ENCODE measurements at regions not wholly inside any gene's neighbourhood (a gene's known extent, or its start where the extent isn't known, plus 50 kb on each side); places are given as distances from the start of the nearest gene placed in this dataset.
"Not testable (repeated sequence)": the region's sequence is repeated elsewhere in the genome, so short reads cannot be mapped to it uniquely, and the experiment has no call there.

DNA sequence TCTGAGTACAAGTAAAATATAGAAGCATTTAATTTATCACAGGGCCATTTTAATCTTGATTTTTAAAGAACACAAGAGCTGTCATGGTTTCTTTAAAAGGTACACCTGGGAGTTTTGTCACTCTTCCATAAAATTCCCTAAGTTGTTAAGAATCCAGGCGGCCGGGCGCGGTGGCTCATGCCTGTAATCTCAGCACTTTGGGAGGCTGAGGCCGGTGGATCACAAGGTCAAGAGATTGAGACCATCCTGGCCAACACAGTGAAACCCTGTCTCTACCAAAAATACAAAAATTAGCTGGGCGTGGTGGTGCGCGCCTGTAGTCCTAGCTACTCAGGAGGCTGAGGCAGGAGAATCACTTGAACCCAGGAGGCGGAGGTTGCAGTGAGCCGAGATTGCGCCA is 278.3 kb downstream of the PCDH17 start:
- TF ChIP-seq HNRNPL (IDR thresholded peaks at IDR 0.05; ENCODE audit: low read depth, low read length); POLR2A (IDR thresholded peaks at IDR 0.05; ENCODE audit: insufficient read depth in 1 of 2, low read depth in 2 of 2, low read length in 2 of 2); ZNF556 (CRISPR knock-in tag; IDR thresholded peaks at IDR 0.05; ENCODE audit: borderline replicate concordance); REST (IDR thresholded peaks at IDR 0.05; ENCODE audit: borderline replicate concordance in 1 of 2, low read depth in 1 of 2, low read length in 2 of 2); HCFC1 (IDR thresholded peaks at IDR 0.05; ENCODE audit: low read depth, low read length); TARDBP (CRISPR knock-in tag; IDR thresholded peaks at IDR 0.05); KAT2B (IDR thresholded peaks at IDR 0.05; ENCODE audit: borderline replicate concordance, low read depth, low read length); HMGXB4 (CRISPR knock-in tag; IDR thresholded peaks at IDR 0.05; ENCODE audit: borderline replicate concordance in 1 of 2, low read depth in 1 of 2); E2F1 (CRISPR knock-in tag; IDR thresholded peaks at IDR 0.05); HDAC2 (CRISPR knock-in tag; IDR thresholded peaks at IDR 0.05); SMARCC2 (IDR thresholded peaks at IDR 0.05); FOXM1 (CRISPR knock-in tag; IDR thresholded peaks at IDR 0.05): not testable (repeated sequence)
- TF ChIP-seq, protein P1, sequence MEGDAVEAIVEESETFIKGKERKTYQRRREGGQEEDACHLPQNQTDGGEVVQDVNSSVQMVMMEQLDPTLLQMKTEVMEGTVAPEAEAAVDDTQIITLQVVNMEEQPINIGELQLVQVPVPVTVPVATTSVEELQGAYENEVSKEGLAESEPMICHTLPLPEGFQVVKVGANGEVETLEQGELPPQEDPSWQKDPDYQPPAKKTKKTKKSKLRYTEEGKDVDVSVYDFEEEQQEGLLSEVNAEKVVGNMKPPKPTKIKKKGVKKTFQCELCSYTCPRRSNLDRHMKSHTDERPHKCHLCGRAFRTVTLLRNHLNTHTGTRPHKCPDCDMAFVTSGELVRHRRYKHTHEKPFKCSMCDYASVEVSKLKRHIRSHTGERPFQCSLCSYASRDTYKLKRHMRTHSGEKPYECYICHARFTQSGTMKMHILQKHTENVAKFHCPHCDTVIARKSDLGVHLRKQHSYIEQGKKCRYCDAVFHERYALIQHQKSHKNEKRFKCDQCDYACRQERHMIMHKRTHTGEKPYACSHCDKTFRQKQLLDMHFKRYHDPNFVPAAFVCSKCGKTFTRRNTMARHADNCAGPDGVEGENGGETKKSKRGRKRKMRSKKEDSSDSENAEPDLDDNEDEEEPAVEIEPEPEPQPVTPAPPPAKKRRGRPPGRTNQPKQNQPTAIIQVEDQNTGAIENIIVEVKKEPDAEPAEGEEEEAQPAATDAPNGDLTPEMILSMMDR (CRISPR knock-in tag; IDR thresholded peaks at IDR 0.05): not testable (repeated sequence)

Data from HepG2 (cell line).